ENCODE measurements at regions not wholly inside any gene's neighbourhood (a gene's known extent, or its start where the extent isn't known, plus 50 kb on each side); places are given as distances from the start of the nearest gene placed in this dataset.

- Histone ChIP-seq H3K36me3 (ENCODE audit: control insufficient read depth, insufficient read depth, low read length) (no peaks in the 10 kb centered on the region), H3K4me3 (replicated peaks; ENCODE audit: low read depth, low read length) (no peak overlapping the region), H3K27me3 (replicated peaks; ENCODE audit: control insufficient read depth, insufficient read depth, low read length) (no peaks in the 10 kb centered on the region)
- TF ChIP-seq CTCF (IDR thresholded peaks at IDR 0.05; ENCODE audit: insufficient read depth, low read length, poor library complexity, severe bottlenecking): no peak
- DNase-seq (ENCODE audit: extremely low read depth, insufficient read length): no peak
Measured at GRCh38 chr4:163582703-163583102, 88.2 kb downstream of the TMA16 start.

DNA sequence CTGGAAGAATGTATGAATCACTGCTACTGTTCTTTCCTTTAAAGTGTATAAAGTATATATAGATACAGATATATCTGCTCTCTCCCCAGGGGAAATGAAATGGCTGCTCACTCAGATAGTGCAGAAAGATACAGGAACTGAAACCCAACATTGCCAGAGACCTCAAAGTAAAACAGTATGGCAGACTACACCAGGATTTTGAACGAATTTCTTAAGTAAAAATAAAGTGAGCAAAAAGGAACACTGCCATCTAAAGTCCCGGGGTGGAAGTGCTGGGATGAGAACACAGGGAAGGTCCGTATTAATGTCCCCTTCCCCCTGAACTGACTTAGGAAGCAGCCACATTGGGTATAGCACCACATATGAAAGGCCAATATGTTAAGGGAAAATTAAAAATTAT, 93.4 kb downstream of the TMA16 start:
- TF ChIP-seq CTCF (IDR thresholded peaks at IDR 0.05; ENCODE audit: insufficient read depth, low read length, poor library complexity, severe bottlenecking): peak; percentile 55
- DNase-seq (ENCODE audit: extremely low read depth, insufficient read length): peak; percentile 44
- Histone ChIP-seq H3K4me3 (replicated peaks; ENCODE audit: low read depth, low read length) (no peak overlapping the region), H3K27me3 (replicated peaks; ENCODE audit: control insufficient read depth, insufficient read depth, low read length) (no peaks in the 10 kb centered on the region), H3K36me3 (ENCODE audit: control insufficient read depth, insufficient read depth, low read length) (no peaks in the 10 kb centered on the region)

- no peak for TF ChIP-seq CTCF (IDR thresholded peaks at IDR 0.05; ENCODE audit: insufficient read depth, low read length, poor library complexity, severe bottlenecking)
- Histone ChIP-seq H3K36me3 (ENCODE audit: control insufficient read depth, insufficient read depth, low read length) (no peaks in the 10 kb centered on the region), H3K4me3 (replicated peaks; ENCODE audit: low read depth, low read length) (no peak overlapping the region), H3K27me3 (replicated peaks; ENCODE audit: control insufficient read depth, insufficient read depth, low read length) (no peaks in the 10 kb centered on the region)
- DNase-seq (ENCODE audit: extremely low read depth, insufficient read length): no peak
Measured at GRCh38 chr4:163588532-163588931, 94.0 kb downstream of the TMA16 start.

- Histone ChIP-seq H3K36me3 (ENCODE audit: control insufficient read depth, insufficient read depth, low read length) (no peaks in the 10 kb centered on the region), H3K27me3 (replicated peaks; ENCODE audit: control insufficient read depth, insufficient read depth, low read length) (no peaks in the 10 kb centered on the region), H3K4me3 (replicated peaks; ENCODE audit: low read depth, low read length) (no peak overlapping the region)
- no peak for DNase-seq (ENCODE audit: extremely low read depth, insufficient read length)
- TF ChIP-seq CTCF (IDR thresholded peaks at IDR 0.05; ENCODE audit: insufficient read depth, low read length, poor library complexity, severe bottlenecking): no peak
Measured at GRCh38 chr4:163590103-163590502, 95.6 kb downstream of the TMA16 start.

GRCh38 chr4:163590619-163591264, 96.3 kb downstream of the TMA16 start:
- TF ChIP-seq CTCF (IDR thresholded peaks at IDR 0.05; ENCODE audit: insufficient read depth, low read length, poor library complexity, severe bottlenecking): no peak
- no peak for DNase-seq (ENCODE audit: extremely low read depth, insufficient read length)
- no peak overlapping the region for H3K4me3 ChIP-seq (replicated peaks; ENCODE audit: low read depth, low read length)
- H3K36me3 ChIP-seq (ENCODE audit: control insufficient read depth, insufficient read depth, low read length): no peaks in the 10 kb centered on the region
- H3K27me3 ChIP-seq (replicated peaks; ENCODE audit: control insufficient read depth, insufficient read depth, low read length): no peaks in the 10 kb centered on the region

- peak; percentile 38 for DNase-seq (ENCODE audit: extremely low read depth, insufficient read length)
- H3K36me3 ChIP-seq (ENCODE audit: control insufficient read depth, insufficient read depth, low read length): no peaks in the 10 kb centered on the region
- H3K27me3 ChIP-seq (replicated peaks; ENCODE audit: control insufficient read depth, insufficient read depth, low read length): no peaks in the 10 kb centered on the region
- TF ChIP-seq CTCF (IDR thresholded peaks at IDR 0.05; ENCODE audit: insufficient read depth, low read length, poor library complexity, severe bottlenecking): no peak
- no peak overlapping the region for H3K4me3 ChIP-seq (replicated peaks; ENCODE audit: low read depth, low read length)
Measured at GRCh38 chr4:163591614-163592020, 97.1 kb downstream of the TMA16 start.

Measured in GM06990 (cell line).